Right hindlimb (tissue), 1 donor: ENCODE measurements at regions not wholly inside any gene's neighbourhood (a gene's known extent, or its start where the extent isn't known, plus 50 kb on each side); places are given as distances from the start of the nearest gene placed in this dataset.
"Not testable (repeated sequence)": the region's sequence is repeated elsewhere in the genome, so short reads cannot be mapped to it uniquely, and the experiment has no call there.

ENCODE experiments used
- DNase-seq: peaks from one replicate; pipeline ENCODE4 v3.0.0-alpha.2; 2018

- DNase-seq, result not testable (repeated sequence)
Observed at GRCh38 chr9:65566018-65566417, 109.7 kb upstream of the ZNG1E start.

GRCh38 chr9:65519018-65519417, 156.7 kb upstream of the ZNG1E start:
- DNase-seq, result not testable (repeated sequence)

- not testable (repeated sequence) for DNase-seq
Observed at GRCh38 chr9:65514465-65514864, 161.3 kb upstream of the ZNG1E start.

- not testable (repeated sequence) for DNase-seq
Observed at GRCh38 chr9:65507897-65508296, 167.8 kb upstream of the ZNG1E start.

- not testable (repeated sequence) for DNase-seq
Observed at GRCh38 chr9:65504686-65505085, 171.0 kb upstream of the ZNG1E start.

- DNase-seq, result not testable (repeated sequence)
Observed at GRCh38 chr9:65503696-65504095, 172.0 kb upstream of the ZNG1E start.

GRCh38 chr9:65482890-65483289, 192.8 kb upstream of the ZNG1E start:
- not testable (repeated sequence) for DNase-seq

GRCh38 chr9:65481291-65481690, 194.4 kb upstream of the ZNG1E start:
- DNase-seq, result not testable (repeated sequence)

GRCh38 chr9:65474891-65475290, 189.9 kb upstream of the FOXD4L5 start:
- DNase-seq, result not testable (repeated sequence)

GRCh38 chr9:65473059-65473822, 188.2 kb upstream of the FOXD4L5 start:
- not testable (repeated sequence) for DNase-seq

- DNase-seq, result not testable (repeated sequence)
Observed at GRCh38 chr9:65471106-65471505, 186.1 kb upstream of the FOXD4L5 start.

- DNase-seq, result not testable (repeated sequence)
Observed at GRCh38 chr9:65466911-65467734, 182.1 kb upstream of the FOXD4L5 start.

- not testable (repeated sequence) for DNase-seq
Observed at GRCh38 chr9:65465246-65465895, 180.4 kb upstream of the FOXD4L5 start.

- DNase-seq, result not testable (repeated sequence)
Observed at GRCh38 chr9:65462476-65462875, 177.5 kb upstream of the FOXD4L5 start.

GRCh38 chr9:65459756-65460320, 174.8 kb upstream of the FOXD4L5 start:
- no peak for DNase-seq

GRCh38 chr9:65458992-65459391, 174.0 kb upstream of the FOXD4L5 start:
- no peak for DNase-seq

GRCh38 chr9:65458465-65458864, 173.5 kb upstream of the FOXD4L5 start:
- no peak for DNase-seq

- not testable (repeated sequence) for DNase-seq
Observed at GRCh38 chr9:65456991-65457390, 172.0 kb upstream of the FOXD4L5 start.

- not testable (repeated sequence) for DNase-seq
Observed at GRCh38 chr9:65455751-65456647, 171.0 kb upstream of the FOXD4L5 start.

- not testable (repeated sequence) for DNase-seq
Observed at GRCh38 chr9:65455136-65455535, 170.1 kb upstream of the FOXD4L5 start.

- DNase-seq, result not testable (repeated sequence)
Observed at GRCh38 chr9:65454666-65455065, 169.7 kb upstream of the FOXD4L5 start.

- DNase-seq, result not testable (repeated sequence)
Observed at GRCh38 chr9:65454034-65454433, 169.0 kb upstream of the FOXD4L5 start.
